ENCODE measurements at regions not wholly inside any gene's neighbourhood (a gene's known extent, or its start where the extent isn't known, plus 50 kb on each side); places are given as distances from the start of the nearest gene placed in this dataset.

DNA sequence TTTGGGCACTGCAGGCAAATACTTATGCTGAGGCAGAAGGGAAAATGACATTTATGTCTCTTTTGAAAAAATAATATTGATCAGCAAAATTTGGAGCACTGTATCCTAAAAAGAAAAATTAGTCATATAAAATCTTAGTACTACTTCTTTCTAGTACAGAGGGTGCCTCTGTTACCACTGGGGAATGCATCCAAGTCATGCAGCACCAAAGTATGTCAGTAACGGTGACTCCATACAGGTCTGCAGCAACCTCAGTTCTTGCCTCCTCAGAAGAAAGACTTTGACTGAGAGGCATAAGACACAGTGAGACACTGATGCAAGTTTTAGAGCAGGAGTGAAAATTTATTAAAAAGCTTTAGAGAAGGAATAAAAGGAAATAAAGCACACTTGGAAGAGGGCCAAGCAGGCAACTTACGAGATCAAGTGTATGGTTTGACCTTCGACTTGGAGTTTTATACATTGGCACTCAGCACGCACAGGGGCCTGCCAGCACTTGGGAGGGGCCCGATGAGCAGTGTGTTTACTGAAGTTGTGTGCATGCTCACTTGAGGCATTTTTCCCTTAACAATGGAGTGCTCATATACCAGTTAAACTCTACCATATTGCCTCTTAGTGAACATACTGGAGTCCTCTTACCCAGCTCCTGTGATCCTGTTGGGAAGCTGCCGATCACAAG lies 1244.8 kb downstream of the EPHA7 start:
- no peak for DNase-seq (ENCODE audit: low spot score)
- in situ Hi-C loops (cut with MboI; ENCODE audit: low pct_unique_long_range_greater_than_20kb, low sequenced_read_pairs, unreplicated experiment) = no loop called here
- TF ChIP-seq, protein P1, sequence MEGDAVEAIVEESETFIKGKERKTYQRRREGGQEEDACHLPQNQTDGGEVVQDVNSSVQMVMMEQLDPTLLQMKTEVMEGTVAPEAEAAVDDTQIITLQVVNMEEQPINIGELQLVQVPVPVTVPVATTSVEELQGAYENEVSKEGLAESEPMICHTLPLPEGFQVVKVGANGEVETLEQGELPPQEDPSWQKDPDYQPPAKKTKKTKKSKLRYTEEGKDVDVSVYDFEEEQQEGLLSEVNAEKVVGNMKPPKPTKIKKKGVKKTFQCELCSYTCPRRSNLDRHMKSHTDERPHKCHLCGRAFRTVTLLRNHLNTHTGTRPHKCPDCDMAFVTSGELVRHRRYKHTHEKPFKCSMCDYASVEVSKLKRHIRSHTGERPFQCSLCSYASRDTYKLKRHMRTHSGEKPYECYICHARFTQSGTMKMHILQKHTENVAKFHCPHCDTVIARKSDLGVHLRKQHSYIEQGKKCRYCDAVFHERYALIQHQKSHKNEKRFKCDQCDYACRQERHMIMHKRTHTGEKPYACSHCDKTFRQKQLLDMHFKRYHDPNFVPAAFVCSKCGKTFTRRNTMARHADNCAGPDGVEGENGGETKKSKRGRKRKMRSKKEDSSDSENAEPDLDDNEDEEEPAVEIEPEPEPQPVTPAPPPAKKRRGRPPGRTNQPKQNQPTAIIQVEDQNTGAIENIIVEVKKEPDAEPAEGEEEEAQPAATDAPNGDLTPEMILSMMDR (IDR thresholded peaks at IDR 0.05; ENCODE audit: extremely low read depth, insufficient read depth, missing control alignments) = no peak

DNA sequence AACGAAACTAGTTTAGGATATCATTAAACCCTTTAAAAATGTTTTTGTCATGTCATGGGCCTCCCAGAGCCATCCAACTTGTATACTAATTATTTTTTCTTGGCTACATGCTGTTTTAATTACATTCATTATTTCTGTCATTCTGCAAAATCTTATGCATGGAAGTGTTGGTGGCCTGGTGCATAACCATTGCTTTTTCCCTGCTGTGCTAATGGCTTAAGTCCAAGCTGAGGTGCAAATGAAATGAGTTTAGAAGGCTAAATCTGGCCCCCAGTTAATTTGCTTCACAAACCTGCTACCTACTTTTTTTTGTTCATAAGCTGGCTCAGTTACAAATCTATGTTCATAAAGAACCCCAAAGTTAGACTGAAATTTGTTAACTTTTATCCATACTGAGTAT lies 1249.9 kb downstream of the EPHA7 start:
- in situ Hi-C loops (cut with MboI; ENCODE audit: low pct_unique_long_range_greater_than_20kb, low sequenced_read_pairs, unreplicated experiment) = no loop called here
- TF ChIP-seq, protein P1 (IDR thresholded peaks at IDR 0.05; ENCODE audit: extremely low read depth, insufficient read depth, missing control alignments) = no peak
- DNase-seq (ENCODE audit: low spot score) = no peak

- no peak for DNase-seq (ENCODE audit: low spot score)
- in situ Hi-C loops (cut with MboI; ENCODE audit: low pct_unique_long_range_greater_than_20kb, low sequenced_read_pairs, unreplicated experiment) = no loop called here
- TF ChIP-seq, protein P1 (IDR thresholded peaks at IDR 0.05; ENCODE audit: extremely low read depth, insufficient read depth, missing control alignments) = no peak
Measured at GRCh38 chr6:92166666-92167065, 1252.7 kb downstream of the EPHA7 start.

GRCh38 chr6:92161953-92162352 lies 1257.4 kb downstream of the EPHA7 start:
- in situ Hi-C loops (cut with MboI; ENCODE audit: low pct_unique_long_range_greater_than_20kb, low sequenced_read_pairs, unreplicated experiment) = no loop called here
- DNase-seq (ENCODE audit: low spot score) = no peak
- TF ChIP-seq, protein P1 (IDR thresholded peaks at IDR 0.05; ENCODE audit: extremely low read depth, insufficient read depth, missing control alignments) = no peak

DNA sequence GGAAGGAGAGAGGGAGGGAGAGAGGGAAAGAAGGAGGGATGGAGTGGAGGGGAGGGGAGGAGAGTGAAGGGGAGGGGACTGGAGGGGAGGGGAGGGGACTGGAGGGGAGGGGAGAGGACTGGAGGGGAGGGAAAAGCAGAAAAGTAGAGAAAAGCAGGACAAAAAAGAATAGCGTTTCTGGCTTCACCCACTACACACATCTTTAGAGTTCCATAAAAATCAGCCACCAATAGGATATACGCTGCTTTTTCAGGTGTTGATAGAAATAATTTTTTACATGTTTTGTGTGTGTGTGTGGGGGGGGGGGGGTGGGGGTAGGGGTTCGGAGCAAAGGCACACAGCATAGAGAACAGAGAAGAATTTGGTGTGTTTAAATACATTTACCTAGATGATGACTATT lies 1259.1 kb downstream of the EPHA7 start:
- no peak for DNase-seq (ENCODE audit: low spot score)
- TF ChIP-seq, protein P1 (IDR thresholded peaks at IDR 0.05; ENCODE audit: extremely low read depth, insufficient read depth, missing control alignments) = no peak
- in situ Hi-C loops (cut with MboI; ENCODE audit: low pct_unique_long_range_greater_than_20kb, low sequenced_read_pairs, unreplicated experiment) = no loop called here

DNA sequence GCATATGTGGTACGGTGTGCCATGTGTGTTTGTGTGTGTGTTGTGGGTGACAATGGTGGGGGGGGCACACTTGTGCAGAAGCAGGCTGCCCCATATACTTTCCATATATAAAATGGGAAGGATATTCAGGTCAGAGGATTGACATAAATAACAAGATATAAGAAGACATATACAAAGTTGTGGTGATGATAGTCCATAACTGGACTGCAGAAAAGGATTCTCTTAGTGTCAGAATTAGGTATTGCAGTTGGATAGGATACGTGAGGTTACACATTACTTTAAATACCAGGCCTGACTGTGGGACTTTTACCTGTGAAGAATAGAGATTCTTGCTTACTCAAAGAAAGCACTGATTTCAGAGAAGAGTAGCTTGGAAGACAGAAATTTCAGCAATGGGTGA lies 1260.3 kb downstream of the EPHA7 start:
- TF ChIP-seq, protein P1 (IDR thresholded peaks at IDR 0.05; ENCODE audit: extremely low read depth, insufficient read depth, missing control alignments) = no peak
- in situ Hi-C loops (cut with MboI; ENCODE audit: low pct_unique_long_range_greater_than_20kb, low sequenced_read_pairs, unreplicated experiment) = no loop called here
- DNase-seq (ENCODE audit: low spot score) = no peak

Measured in GM13977 (cell line).